MM.1S (cell line): ENCODE measurements at regions not wholly inside any gene's neighbourhood (a gene's known extent, or its start where the extent isn't known, plus 50 kb on each side); places are given as distances from the start of the nearest gene placed in this dataset.
"Not testable (repeated sequence)": the region's sequence is repeated elsewhere in the genome, so short reads cannot be mapped to it uniquely, and the experiment has no call there.

Experiments
- EZH2 ChIP-seq: fragments of 300-600 bp; sonication (generic); optimal IDR thresholded peaks from 2 replicates; pipeline ENCODE3; 2017; ENCODE audit warnings: low read depth, mild to moderate bottlenecking, antibody characterized with exemption, low read length, mixed read lengths
- EZH2phosphoT487 ChIP-seq: fragments of 300-600 bp; sonication (generic); IDR thresholded peaks from 2 replicates; pipeline ENCODE4 v1.6.1; 2018; ENCODE audit warnings: antibody characterized with exemption, low read length
- TF ChIP-seq, protein P1 (sequence below): fragments of 300-600 bp; sonication (generic); IDR thresholded peaks from 2 replicates; pipeline ENCODE4 v1.5.1; 2016; ENCODE audit warnings: antibody characterized with exemption, low read length, mixed read lengths

DNA sequence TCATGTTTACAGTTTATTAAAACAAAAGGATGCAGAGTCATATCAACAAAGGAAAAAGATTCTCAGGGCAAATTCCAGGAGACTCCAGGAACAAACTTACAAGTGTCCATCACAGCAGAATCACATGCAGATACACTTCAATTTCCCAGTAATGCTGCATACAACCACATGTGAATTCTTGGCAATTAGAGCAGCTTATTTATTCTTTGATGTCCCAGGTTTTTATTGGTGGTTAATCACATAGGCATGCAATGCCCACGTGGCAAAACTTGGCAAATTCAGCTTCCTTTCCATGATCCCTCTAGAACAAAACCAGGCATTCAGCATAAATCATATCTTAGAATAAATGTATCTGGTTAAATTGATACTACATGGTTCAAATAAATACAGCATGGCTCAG is 376.5 kb upstream of the ZNG1F start:
- TF ChIP-seq, protein P1, sequence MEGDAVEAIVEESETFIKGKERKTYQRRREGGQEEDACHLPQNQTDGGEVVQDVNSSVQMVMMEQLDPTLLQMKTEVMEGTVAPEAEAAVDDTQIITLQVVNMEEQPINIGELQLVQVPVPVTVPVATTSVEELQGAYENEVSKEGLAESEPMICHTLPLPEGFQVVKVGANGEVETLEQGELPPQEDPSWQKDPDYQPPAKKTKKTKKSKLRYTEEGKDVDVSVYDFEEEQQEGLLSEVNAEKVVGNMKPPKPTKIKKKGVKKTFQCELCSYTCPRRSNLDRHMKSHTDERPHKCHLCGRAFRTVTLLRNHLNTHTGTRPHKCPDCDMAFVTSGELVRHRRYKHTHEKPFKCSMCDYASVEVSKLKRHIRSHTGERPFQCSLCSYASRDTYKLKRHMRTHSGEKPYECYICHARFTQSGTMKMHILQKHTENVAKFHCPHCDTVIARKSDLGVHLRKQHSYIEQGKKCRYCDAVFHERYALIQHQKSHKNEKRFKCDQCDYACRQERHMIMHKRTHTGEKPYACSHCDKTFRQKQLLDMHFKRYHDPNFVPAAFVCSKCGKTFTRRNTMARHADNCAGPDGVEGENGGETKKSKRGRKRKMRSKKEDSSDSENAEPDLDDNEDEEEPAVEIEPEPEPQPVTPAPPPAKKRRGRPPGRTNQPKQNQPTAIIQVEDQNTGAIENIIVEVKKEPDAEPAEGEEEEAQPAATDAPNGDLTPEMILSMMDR = not testable (repeated sequence)
- not testable (repeated sequence) for TF ChIP-seq EZH2, EZH2phosphoT487
